ENCODE measurements at regions not wholly inside any gene's neighbourhood (a gene's known extent, or its start where the extent isn't known, plus 50 kb on each side); places are given as distances from the start of the nearest gene placed in this dataset.
"Not testable (repeated sequence)": the region's sequence is repeated elsewhere in the genome, so short reads cannot be mapped to it uniquely, and the experiment has no call there.

- TF ChIP-seq CEBPZ (IDR thresholded peaks at IDR 0.05; ENCODE audit: low read depth, low read length); NR2C1 (IDR thresholded peaks at IDR 0.05); SP1 (IDR thresholded peaks at IDR 0.05; ENCODE audit: low read depth, low read length); ZNF274 (IDR thresholded peaks at IDR 0.05; ENCODE audit: insufficient read depth, insufficient read length); MEF2A (IDR thresholded peaks at IDR 0.05; ENCODE audit: insufficient read depth, low read depth, low read length); POU2F2 (IDR thresholded peaks at IDR 0.05; ENCODE audit: borderline replicate concordance, low read depth, low read length); SIN3A (IDR thresholded peaks at IDR 0.05; ENCODE audit: low read depth, low read length); ELK1 (IDR thresholded peaks at IDR 0.05; ENCODE audit: low read depth, low read length): not testable (repeated sequence)
Observed at GRCh38 chrX:40788698-40789097, 53.4 kb upstream of the MED14 start.
